Right lobe of liver (tissue), 6 donors: ENCODE measurements at regions not wholly inside any gene's neighbourhood (a gene's known extent, or its start where the extent isn't known, plus 50 kb on each side); places are given as distances from the start of the nearest gene placed in this dataset.
A peak's percentile ranks its signal among the peaks of the same experiment; 100 is the strongest.

Source experiments
- ATAC-seq, 4 donors: fragments of 200-7000 bp; cut with Tn5 transposase; one replicate each; pipeline ENCODE4 v1.9.1; 2020; ENCODE audit warnings: mild to moderate bottlenecking in 4 of 4, moderate library complexity in 4 of 4
- DNase-seq, 3 donors: peaks; one replicate each; pipeline ENCODE4 v3.0.0-alpha.2; 2020
- H3K27ac ChIP-seq, 3 donors: fragments of 200-600 bp; one replicate each; pipeline ENCODE4 v1.8.0; 2022
- H3K27me3 ChIP-seq, 2 donors: fragments of 200-600 bp; one replicate each; pipeline ENCODE4 v1.8.0; 2022
- H3K36me3 ChIP-seq, 4 donors: fragments of 200-600 bp; sonication (generic) in 1 of 4; one replicate each; pipeline versions ENCODE4 v1.5.1 to v1.8.0; 2017 to 2022; ENCODE audit warnings: control low read depth in 1 of 4
- H3K4me1 ChIP-seq, 4 donors: fragments of 200-600 bp; sonication (generic) in 1 of 4; one replicate each; pipeline versions ENCODE4 v1.5.1 to v1.8.0; 2017 to 2022; ENCODE audit warnings: control low read depth in 1 of 4
- H3K4me3 ChIP-seq, 3 donors: fragments of 200-600 bp; one replicate each; pipeline ENCODE4 v1.8.0; 2022
- H3K9me3 ChIP-seq, 4 donors: fragments of 200-600 bp; sonication (generic) in 1 of 4; one replicate each; pipeline versions ENCODE4 v1.5.1 to v1.8.0; 2017 to 2022; ENCODE audit warnings: control low read depth in 1 of 4
- POLR2A ChIP-seq: fragments of 450-650 bp; IDR thresholded peaks from one replicate; pipeline ENCODE4 v1.6.1; 2017; ENCODE audit warnings: antibody characterized with exemption, mild to moderate bottlenecking
- WGBS: methylation state at CpG from one replicate; pipeline ENCODE4 v1.1.6; 2018; ENCODE audit warnings: low coverage, low lambda C conversion rate; ENCODE audit not compliant: insufficient coverage; ENCODE audit errors: missing lambda C conversion rate; 5-methylcytosine and 5-hydroxymethylcytosine counted together
- intact Hi-C, 2 donors: fragments of 100-400 bp; cut with DNase I; formaldehyde crosslinking; loops; one replicate each; pipeline versions ENCODE4 v1.11.2 to v1.14.1; 2022
- TF ChIP-seq, protein P1 (sequence below), 4 donors: fragments of 200-600 bp in 3 of 4; fragments of 450-650 bp in 1 of 4; IDR thresholded peaks; one replicate each; pipeline versions ENCODE4 v1.5.1 to v1.8.0; 2016 to 2022; ENCODE audit warnings: antibody characterized with exemption in 4 of 4, mild to moderate bottlenecking in 2 of 4
- donor health status: DM: no; HTN: yes; CAD: no.
- donor health status: DM: no; HTN: no; CAD: no.
- donor health status: DM: no; HTN: no; CAD: no.
- donor health status: DM: no; HTN: yes; CAD: no.
- donor health status: DM: no; HTN: yes; CAD: no.

DNA sequence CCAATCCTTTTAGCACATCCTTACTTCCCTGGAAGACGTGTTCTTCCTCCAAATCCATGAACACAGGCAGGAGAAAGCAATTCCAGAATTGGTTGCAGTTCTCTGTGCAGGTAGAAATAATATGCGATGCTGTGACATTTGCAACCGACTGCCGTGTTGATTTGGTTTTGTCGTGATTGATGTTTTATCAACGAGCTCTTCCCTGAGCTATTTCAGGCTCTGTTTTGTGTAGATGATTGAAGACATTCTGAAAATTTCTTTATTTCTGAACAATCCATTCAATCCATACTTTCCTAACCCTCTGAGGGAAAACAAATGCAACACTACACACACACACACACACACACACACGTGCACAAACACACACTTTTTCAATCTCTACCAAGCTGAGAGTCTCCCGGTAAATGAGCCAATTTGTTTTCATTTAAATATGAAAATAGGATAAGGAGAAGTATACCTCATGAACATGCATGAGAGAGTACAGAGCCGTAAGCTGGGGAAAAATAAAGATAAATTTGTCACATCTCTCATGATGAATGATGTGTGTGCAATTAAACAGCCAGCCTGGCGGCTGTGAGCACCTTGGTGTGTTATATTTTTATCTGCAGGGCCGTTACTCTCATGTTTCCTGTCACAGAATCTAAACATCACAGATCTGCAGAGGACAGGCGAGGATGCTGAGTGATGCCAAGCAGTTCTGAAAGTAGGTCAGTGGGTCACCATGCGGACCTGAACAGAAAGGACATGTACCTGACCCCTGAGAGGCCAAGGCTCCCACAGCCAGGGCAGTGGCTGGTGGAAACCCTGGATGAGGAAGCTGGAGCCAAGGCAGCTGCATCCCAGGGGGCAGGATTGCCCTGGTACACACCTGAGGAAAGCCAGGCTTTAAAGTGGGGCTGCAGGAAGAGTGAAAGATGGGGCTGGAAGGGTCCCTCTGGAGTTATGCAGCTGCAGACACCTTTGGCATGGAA, 64.8 kb downstream of the PDCL3 start:
- Histone ChIP-seq H3K36me3 (no peaks in the 10 kb centered on the region), H3K27ac (no peak overlapping the region), H3K9me3 (no peaks in the 10 kb centered on the region), H3K4me1 (no peaks in the 10 kb centered on the region), H3K27me3 (no peaks in the 10 kb centered on the region), H3K4me3 (no peak overlapping the region)
- WGBS, result 43% methylated on average over 11 of the region's 13 CpGs
- no peak for ATAC-seq
- TF ChIP-seq POLR2A, result no peak
- TF ChIP-seq, protein P1, sequence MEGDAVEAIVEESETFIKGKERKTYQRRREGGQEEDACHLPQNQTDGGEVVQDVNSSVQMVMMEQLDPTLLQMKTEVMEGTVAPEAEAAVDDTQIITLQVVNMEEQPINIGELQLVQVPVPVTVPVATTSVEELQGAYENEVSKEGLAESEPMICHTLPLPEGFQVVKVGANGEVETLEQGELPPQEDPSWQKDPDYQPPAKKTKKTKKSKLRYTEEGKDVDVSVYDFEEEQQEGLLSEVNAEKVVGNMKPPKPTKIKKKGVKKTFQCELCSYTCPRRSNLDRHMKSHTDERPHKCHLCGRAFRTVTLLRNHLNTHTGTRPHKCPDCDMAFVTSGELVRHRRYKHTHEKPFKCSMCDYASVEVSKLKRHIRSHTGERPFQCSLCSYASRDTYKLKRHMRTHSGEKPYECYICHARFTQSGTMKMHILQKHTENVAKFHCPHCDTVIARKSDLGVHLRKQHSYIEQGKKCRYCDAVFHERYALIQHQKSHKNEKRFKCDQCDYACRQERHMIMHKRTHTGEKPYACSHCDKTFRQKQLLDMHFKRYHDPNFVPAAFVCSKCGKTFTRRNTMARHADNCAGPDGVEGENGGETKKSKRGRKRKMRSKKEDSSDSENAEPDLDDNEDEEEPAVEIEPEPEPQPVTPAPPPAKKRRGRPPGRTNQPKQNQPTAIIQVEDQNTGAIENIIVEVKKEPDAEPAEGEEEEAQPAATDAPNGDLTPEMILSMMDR (IDR thresholded peaks at IDR 0.05), result no peak
- intact Hi-C loops, result no loop called here
- DNase-seq, result no peak

DNA sequence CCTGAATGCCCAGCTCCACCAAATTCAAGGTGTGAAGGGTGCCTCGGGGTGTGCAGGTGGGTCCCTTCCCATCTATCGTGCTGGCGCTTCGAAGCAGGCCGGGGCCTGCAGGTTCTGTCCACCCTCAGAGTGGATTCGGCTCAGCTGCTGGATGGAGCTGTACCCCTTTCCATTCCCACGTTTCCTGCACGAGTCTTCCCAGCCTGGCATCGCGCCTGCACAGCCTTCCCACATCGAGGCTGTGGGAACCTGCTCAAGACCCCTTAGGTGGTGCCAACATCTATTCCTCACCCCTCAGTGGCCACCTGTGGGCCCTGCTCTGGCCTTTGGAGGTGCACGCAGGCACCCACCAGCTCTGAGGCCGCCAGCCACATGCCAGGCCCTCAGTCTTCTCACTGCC, 65.7 kb downstream of the PDCL3 start:
- H3K27ac ChIP-seq, result no peak overlapping the region
- 86% methylated on average over 5 of the region's 13 CpGs for WGBS
- H3K4me3 ChIP-seq, result no peak overlapping the region
- TF ChIP-seq POLR2A, result no peak
- TF ChIP-seq, protein P1 (IDR thresholded peaks at IDR 0.05), result no peak
- intact Hi-C loops, result no loop called here
- ATAC-seq, result no peak
- H3K4me1 ChIP-seq, result no peaks in the 10 kb centered on the region
- H3K27me3 ChIP-seq, result no peaks in the 10 kb centered on the region
- DNase-seq, result no peak
- no peaks in the 10 kb centered on the region for H3K9me3 ChIP-seq
- H3K36me3 ChIP-seq, result no peaks in the 10 kb centered on the region

DNA sequence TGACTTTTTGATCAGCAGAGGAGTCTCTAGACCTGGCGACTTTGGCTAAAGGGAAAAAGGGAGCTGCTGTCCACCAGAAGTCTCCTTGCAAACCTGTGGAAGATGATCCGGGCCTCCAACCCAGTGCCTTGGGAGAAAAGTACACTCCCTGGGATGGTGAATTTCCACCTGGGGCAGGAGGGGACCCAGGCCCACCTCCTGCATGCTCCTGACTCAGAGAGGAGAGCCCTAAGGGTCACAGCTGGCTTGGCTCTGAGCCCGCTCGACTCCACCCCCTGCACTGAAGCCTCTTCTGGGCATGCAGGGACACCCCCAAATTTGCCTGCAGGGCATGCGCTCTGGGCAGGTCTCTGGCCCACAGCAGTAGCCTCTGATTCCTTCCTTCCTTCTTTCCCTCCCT, 66.5 kb downstream of the PDCL3 start:
- Histone ChIP-seq H3K27me3 (no peaks in the 10 kb centered on the region), H3K4me1 (no peaks in the 10 kb centered on the region), H3K4me3 (no peak overlapping the region), H3K9me3 (no peaks in the 10 kb centered on the region), H3K27ac (no peak overlapping the region), H3K36me3 (no peaks in the 10 kb centered on the region)
- TF ChIP-seq, protein P1 (IDR thresholded peaks at IDR 0.05), result no peak
- ATAC-seq (peak in 1 of 4 donors; percentile 10), DNase-seq (no peak)
- no CpG with 5 or more reads among the region's 5 CpGs for WGBS
- intact Hi-C loops, result no loop called here

DNA sequence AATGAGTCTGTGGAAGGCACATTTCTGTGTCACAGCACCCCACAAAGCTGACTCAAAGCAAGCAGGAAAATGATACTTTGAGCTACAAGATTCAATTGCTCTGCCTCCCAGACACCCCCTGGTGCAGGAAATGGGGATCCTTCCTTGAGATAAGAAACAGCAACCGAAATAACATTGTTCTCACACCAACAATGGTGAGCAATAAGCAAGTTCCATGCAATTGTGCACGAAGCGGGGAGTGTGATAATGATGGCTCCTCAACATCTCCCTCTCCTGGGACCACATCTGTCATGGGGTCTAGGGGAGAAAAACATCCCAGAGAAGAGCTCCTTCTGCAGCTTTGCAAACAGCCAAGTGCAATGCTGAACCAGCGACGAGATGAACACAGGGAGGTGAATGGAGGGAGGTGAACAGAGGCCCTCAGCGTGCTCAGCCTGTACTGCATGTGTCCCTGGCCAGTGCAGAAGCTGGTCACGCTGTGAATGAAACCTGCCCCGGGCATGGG, 67.7 kb downstream of the PDCL3 start:
- no peak overlapping the region for H3K27ac ChIP-seq
- no peak overlapping the region for H3K4me3 ChIP-seq
- intact Hi-C loops, result no loop called here
- 62% methylated on average over 3 of the region's 8 CpGs for WGBS
- TF ChIP-seq, protein P1 (IDR thresholded peaks at IDR 0.05), result no peak
- no peak for TF ChIP-seq POLR2A
- H3K4me1 ChIP-seq, result no peaks in the 10 kb centered on the region
- H3K36me3 ChIP-seq, result no peaks in the 10 kb centered on the region
- H3K27me3 ChIP-seq, result no peaks in the 10 kb centered on the region
- DNase-seq (no peak), ATAC-seq (peak in 1 of 4 donors; percentile 62)
- H3K9me3 ChIP-seq, result no peaks in the 10 kb centered on the region
